ENCODE measurements at regions not wholly inside any gene's neighbourhood (a gene's known extent, or its start where the extent isn't known, plus 50 kb on each side); places are given as distances from the start of the nearest gene placed in this dataset.
"Not testable (repeated sequence)": the region's sequence is repeated elsewhere in the genome, so short reads cannot be mapped to it uniquely, and the experiment has no call there.

- H3K4me3 ChIP-seq (ENCODE audit: low read depth, low read length) = no peak overlapping the region
- TF ChIP-seq, protein P1, sequence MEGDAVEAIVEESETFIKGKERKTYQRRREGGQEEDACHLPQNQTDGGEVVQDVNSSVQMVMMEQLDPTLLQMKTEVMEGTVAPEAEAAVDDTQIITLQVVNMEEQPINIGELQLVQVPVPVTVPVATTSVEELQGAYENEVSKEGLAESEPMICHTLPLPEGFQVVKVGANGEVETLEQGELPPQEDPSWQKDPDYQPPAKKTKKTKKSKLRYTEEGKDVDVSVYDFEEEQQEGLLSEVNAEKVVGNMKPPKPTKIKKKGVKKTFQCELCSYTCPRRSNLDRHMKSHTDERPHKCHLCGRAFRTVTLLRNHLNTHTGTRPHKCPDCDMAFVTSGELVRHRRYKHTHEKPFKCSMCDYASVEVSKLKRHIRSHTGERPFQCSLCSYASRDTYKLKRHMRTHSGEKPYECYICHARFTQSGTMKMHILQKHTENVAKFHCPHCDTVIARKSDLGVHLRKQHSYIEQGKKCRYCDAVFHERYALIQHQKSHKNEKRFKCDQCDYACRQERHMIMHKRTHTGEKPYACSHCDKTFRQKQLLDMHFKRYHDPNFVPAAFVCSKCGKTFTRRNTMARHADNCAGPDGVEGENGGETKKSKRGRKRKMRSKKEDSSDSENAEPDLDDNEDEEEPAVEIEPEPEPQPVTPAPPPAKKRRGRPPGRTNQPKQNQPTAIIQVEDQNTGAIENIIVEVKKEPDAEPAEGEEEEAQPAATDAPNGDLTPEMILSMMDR (conservative IDR thresholded peaks at IDR 0.05; ENCODE audit: low read depth, low read length) = no peak
- no peak for DNase-seq (ENCODE audit: low read depth)
These were observed 437.9 kb downstream of the MRPL39 start for GRCh38 chr21:25169370-25169769.

DNA sequence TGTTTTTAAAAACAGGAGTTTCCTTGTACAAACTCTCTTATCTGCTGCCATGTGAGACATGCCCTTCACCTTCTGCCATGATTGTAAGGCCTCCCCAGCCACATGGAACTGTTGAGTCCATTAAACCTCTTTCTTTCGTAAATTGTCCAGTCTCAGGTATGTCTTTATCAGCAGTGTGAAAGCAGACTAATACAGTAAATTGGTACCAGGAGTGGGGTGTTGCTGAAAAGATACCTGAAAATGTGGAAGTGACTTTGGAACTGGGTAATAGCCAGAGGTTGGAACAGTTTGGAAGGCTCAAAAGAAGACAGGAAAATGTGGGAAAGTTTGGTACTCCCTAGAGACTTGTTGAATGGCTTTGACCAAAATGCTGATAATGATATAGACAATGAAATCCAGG lies 440.4 kb downstream of the MRPL39 start:
- H3K4me3 ChIP-seq (ENCODE audit: low read depth, low read length); DNase-seq (ENCODE audit: low read depth): not testable (repeated sequence)

- TF ChIP-seq, protein P1 (conservative IDR thresholded peaks at IDR 0.05; ENCODE audit: low read depth, low read length) = no peak
- no peak overlapping the region for H3K4me3 ChIP-seq (ENCODE audit: low read depth, low read length)
- no peak for DNase-seq (ENCODE audit: low read depth)
These were observed 445.7 kb downstream of the MRPL39 start for GRCh38 chr21:25161571-25161970.

DNA sequence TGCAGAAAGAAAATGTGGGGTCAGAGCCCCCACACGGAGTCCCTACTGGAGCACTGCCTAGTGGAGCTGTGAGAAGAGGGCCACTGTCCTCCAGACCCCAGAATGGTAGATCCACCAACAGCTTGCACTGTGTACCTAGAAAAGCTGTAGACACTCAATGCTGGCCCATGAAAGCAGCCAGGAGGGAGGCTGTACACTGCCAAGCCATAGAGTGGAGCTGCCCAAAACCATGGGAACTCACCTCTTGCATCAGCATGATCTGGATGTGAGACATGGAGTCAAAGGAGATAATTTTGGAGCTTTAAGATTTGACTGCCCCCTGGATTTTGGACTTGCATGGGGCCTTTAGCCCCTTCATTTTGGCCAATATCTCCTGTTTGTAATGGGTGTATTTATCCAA lies 452.3 kb downstream of the MRPL39 start:
- DNase-seq (ENCODE audit: low read depth); H3K4me3 ChIP-seq (ENCODE audit: low read depth, low read length): not testable (repeated sequence)

DNA sequence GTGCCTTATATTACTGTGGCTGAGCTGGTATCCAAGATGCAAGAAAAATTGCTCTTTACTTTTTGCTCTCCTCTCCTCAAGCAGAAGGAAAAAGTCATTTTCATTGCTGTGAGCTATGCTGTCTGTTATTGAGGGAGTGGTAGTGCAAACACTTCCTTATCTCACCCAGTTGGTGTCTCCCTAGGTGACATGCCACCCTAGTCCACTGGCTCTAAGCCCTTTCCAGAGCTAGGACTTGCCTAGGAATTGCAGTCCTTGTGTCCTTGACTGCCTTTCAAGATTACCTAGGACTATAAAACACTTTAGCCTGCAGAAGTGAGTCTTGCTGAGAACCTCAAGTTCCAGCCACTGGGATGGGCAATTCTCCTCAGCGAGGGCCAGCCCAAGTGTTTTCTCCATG lies 458.3 kb downstream of the MRPL39 start:
- no peak for DNase-seq (ENCODE audit: low read depth)
- H3K4me3 ChIP-seq (ENCODE audit: low read depth, low read length) = no peak overlapping the region
- TF ChIP-seq, protein P1 (conservative IDR thresholded peaks at IDR 0.05; ENCODE audit: low read depth, low read length) = no peak

DNA sequence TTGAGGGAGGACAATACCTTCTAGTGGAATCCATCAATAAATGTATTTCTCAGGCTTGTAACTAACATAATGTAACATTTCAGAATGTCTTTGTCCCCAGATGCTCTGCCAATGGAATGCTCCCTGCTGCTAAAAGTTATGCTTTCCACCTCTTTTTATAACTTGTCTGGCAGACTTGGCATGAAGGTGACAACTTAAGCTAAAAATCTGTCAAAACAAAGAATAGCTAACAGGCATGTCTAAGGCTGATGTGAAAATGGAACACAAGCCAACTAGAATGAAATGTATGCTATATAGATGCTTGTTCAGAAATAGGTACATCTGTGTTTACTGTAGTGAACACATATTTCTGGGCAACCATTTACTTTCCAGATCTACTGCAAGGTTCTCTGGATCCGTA lies 467.9 kb downstream of the MRPL39 start:
- H3K4me3 ChIP-seq (ENCODE audit: low read depth, low read length) = no peak overlapping the region
- TF ChIP-seq, protein P1 (conservative IDR thresholded peaks at IDR 0.05; ENCODE audit: low read depth, low read length) = no peak
- no peak for DNase-seq (ENCODE audit: low read depth)

DNA sequence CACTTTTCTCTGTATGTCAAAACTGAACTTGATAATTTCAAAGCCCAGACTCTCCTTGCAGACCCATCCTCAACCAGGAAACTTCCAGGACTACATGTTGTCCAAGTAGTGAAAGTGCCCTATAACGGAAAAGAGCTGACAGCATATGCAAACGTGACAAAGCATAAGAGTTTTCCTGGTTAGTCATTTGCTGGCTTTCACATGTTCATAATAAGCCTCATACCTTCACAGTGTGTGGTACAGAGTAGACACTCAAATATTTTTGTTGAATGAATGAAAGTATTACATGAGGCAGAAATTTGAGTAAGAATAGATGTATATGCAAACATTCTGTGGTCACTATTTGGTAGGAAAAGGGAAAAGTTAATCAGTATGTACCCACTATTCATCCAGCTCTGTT lies 473.3 kb downstream of the MRPL39 start:
- TF ChIP-seq, protein P1 (conservative IDR thresholded peaks at IDR 0.05; ENCODE audit: low read depth, low read length) = no peak
- no peak overlapping the region for H3K4me3 ChIP-seq (ENCODE audit: low read depth, low read length)
- DNase-seq (ENCODE audit: low read depth) = no peak

DNA sequence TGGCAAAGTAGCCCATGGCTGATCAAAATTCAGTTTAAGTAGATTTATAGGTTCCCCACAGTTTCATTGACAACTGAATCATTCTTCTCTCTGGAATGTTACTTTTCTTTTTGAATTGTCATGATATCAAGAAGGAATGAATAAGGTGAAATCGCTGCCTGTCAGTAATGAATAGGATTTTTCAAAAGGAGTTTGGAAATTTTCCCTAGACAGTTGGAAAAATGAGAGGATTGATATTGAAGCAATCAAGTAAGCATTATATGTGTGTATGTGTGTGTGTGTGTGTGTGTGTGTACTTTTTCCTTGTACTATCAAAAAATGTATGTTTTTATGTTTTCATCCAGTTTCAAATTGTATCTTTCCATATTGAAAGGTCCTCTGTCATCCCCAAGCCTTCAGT lies 479.5 kb downstream of the MRPL39 start:
- TF ChIP-seq, protein P1 (conservative IDR thresholded peaks at IDR 0.05; ENCODE audit: low read depth, low read length) = no peak
- no peak for DNase-seq (ENCODE audit: low read depth)
- H3K4me3 ChIP-seq (ENCODE audit: low read depth, low read length) = no peak overlapping the region
